ENCODE measurements at regions not wholly inside any gene's neighbourhood (a gene's known extent, or its start where the extent isn't known, plus 50 kb on each side); places are given as distances from the start of the nearest gene placed in this dataset.

GRCh38 chr6:97732045-97732444, 449.0 kb upstream of the MMS22L start:
- TF ChIP-seq, protein P1, sequence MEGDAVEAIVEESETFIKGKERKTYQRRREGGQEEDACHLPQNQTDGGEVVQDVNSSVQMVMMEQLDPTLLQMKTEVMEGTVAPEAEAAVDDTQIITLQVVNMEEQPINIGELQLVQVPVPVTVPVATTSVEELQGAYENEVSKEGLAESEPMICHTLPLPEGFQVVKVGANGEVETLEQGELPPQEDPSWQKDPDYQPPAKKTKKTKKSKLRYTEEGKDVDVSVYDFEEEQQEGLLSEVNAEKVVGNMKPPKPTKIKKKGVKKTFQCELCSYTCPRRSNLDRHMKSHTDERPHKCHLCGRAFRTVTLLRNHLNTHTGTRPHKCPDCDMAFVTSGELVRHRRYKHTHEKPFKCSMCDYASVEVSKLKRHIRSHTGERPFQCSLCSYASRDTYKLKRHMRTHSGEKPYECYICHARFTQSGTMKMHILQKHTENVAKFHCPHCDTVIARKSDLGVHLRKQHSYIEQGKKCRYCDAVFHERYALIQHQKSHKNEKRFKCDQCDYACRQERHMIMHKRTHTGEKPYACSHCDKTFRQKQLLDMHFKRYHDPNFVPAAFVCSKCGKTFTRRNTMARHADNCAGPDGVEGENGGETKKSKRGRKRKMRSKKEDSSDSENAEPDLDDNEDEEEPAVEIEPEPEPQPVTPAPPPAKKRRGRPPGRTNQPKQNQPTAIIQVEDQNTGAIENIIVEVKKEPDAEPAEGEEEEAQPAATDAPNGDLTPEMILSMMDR (IDR thresholded peaks at IDR 0.05), result no peak
- no peak for TF ChIP-seq EZH2 (IDR thresholded peaks at IDR 0.05; ENCODE audit: borderline replicate concordance, insufficient read depth, low read depth, low read length, poor library complexity, severe bottlenecking)

Measured in B cell (primary cell).